ENCODE measurements at regions not wholly inside any gene's neighbourhood (a gene's known extent, or its start where the extent isn't known, plus 50 kb on each side); places are given as distances from the start of the nearest gene placed in this dataset.

DNA sequence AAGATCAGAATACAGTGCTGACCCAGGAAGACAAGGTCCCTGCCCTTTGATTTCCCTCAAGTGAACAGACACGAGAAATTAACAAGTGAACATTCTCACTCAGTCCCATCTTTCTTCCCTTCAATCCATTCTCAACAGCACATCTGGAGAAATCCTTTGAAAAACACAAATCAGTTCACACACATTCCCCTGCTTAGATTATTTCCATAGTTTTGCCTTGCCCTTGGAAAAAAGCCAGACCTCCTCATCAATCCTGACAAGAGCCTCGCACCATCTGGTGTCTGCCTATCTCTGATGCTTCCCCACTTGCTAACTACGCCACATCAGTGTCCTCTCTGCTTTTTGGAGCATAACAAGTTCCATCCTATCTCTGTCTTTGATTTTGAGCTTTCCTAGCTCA is 94.4 kb upstream of the KIAA1217 start:
- ChIA-PET CTCF (interaction anchor here (0.5 to 0.9 kb wide), 2 partner anchors 71 to 404 kb away, joined by 3 to 4 read pairs; no protein-coding TSS in a partner anchor), POLR2A (no interaction called here)
- H3K9me3 ChIP-seq (ENCODE audit: control insufficient read depth, insufficient read depth, low read depth, low read length), result no peaks in the 10 kb centered on the region

DNA sequence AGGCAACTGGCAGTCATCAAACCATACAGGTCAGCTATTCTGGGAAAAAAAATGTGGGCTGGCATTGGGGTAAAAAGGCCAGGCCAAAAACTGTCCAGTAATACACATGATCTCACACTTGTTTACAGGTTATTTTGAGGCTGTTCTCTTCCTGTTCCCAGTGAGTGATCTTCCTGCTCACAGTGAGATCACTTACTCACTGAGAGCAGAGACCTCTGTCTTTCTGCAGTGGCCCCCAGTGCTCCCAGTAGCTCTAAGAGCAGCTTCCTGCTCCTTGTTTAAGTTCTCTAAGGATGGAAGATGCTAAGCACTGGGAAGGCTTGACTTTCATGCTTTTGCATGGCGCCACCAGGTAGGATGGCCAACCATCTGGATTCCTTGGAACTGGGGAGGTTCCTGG is 93.5 kb upstream of the KIAA1217 start:
- ChIA-PET POLR2A (no interaction called here), CTCF (interaction anchor here (0.5 to 0.7 kb wide), 3 partner anchors 71 to 404 kb away, joined by 3 to 4 read pairs (median 4); no protein-coding TSS in a partner anchor)
- no peaks in the 10 kb centered on the region for H3K4me1 ChIP-seq (ENCODE audit: control insufficient read depth, insufficient read depth, low read length)
- no peak overlapping the region for H3K4me3 ChIP-seq (ENCODE audit: low read depth, low read length)
- H3K36me3 ChIP-seq (ENCODE audit: control insufficient read depth in 2 of 2, insufficient read depth in 1 of 2, low read length in 2 of 2), result no peaks in the 10 kb centered on the region
- no peaks in the 10 kb centered on the region for H3K9me3 ChIP-seq (ENCODE audit: control insufficient read depth, insufficient read depth, low read depth, low read length)
- no peak overlapping the region for H3K27ac ChIP-seq (ENCODE audit: extremely low read depth, low read depth, low read length)
- no peak for TF ChIP-seq SCRT1 (tag by site-specific recombination; IDR thresholded peaks at IDR 0.05; ENCODE audit: borderline replicate concordance)
- TF ChIP-seq ZFP69B (tag by site-specific recombination; IDR thresholded peaks at IDR 0.05), result no peak
- no peak for TF ChIP-seq ZNF26 (tag by site-specific recombination; IDR thresholded peaks at IDR 0.05)
- TF ChIP-seq ZNF548 (tag by site-specific recombination; IDR thresholded peaks at IDR 0.05), result no peak
- no peak for TF ChIP-seq PRDM10 (tag by site-specific recombination; IDR thresholded peaks at IDR 0.05)
- TF ChIP-seq ZSCAN4 (tag by site-specific recombination; IDR thresholded peaks at IDR 0.05), result no peak
- no peak for TF ChIP-seq ZSCAN16 (tag by site-specific recombination; IDR thresholded peaks at IDR 0.05)
- TF ChIP-seq ZNF747 (tag by site-specific recombination; IDR thresholded peaks at IDR 0.05), result no peak
- TF ChIP-seq, protein P1, sequence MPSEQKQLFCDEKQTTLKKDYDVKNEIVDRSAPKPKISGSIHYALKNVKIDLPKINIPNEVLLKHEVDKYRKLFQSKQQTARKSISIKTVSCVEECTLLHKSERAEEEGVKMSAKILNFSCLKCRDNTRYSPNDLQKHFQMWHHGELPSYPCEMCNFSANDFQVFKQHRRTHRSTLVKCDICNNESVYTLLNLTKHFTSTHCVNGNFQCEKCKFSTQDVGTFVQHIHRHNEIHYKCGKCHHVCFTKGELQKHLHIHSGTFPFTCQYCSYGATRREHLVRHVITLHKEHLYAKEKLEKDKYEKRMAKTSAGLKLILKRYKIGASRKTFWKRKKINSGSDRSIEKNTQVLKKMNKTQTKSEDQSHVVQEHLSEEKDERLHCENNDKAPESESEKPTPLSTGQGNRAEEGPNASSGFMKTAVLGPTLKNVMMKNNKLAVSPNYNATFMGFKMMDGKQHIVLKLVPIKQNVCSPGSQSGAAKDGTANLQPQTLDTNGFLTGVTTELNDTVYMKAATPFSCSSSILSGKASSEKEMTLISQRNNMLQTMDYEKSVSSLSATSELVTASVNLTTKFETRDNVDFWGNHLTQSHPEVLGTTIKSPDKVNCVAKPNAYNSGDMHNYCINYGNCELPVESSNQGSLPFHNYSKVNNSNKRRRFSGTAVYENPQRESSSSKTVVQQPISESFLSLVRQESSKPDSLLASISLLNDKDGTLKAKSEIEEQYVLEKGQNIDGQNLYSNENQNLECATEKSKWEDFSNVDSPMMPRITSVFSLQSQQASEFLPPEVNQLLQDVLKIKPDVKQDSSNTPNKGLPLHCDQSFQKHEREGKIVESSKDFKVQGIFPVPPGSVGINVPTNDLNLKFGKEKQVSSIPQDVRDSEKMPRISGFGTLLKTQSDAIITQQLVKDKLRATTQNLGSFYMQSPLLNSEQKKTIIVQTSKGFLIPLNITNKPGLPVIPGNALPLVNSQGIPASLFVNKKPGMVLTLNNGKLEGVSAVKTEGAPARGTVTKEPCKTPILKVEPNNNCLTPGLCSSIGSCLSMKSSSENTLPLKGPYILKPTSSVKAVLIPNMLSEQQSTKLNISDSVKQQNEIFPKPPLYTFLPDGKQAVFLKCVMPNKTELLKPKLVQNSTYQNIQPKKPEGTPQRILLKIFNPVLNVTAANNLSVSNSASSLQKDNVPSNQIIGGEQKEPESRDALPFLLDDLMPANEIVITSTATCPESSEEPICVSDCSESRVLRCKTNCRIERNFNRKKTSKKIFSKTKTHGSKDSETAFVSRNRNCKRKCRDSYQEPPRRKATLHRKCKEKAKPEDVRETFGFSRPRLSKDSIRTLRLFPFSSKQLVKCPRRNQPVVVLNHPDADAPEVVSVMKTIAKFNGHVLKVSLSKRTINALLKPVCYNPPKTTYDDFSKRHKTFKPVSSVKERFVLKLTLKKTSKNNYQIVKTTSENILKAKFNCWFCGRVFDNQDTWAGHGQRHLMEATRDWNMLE (tag by site-specific recombination; conservative IDR thresholded peaks at IDR 0.05; ENCODE audit: low read depth), result no peak
- no peak for TF ChIP-seq ZFP37 (tag by site-specific recombination; IDR thresholded peaks at IDR 0.05)
- no peak for TF ChIP-seq ZNF549 (tag by site-specific recombination; IDR thresholded peaks at IDR 0.05)
- TF ChIP-seq ZBTB7A (tag by site-specific recombination; IDR thresholded peaks at IDR 0.05; ENCODE audit: low read depth), result no peak
- no peak for TF ChIP-seq ZNF391 (tag by site-specific recombination; IDR thresholded peaks at IDR 0.05; ENCODE audit: borderline replicate concordance, low read depth)

More for the DNA sequence above, 94.4 kb upstream of the KIAA1217 start:
- TF ChIP-seq ZBTB17 (tag by site-specific recombination; IDR thresholded peaks at IDR 0.05), result no peak
- TF ChIP-seq TSHZ1 (tag by site-specific recombination; IDR thresholded peaks at IDR 0.05; ENCODE audit: borderline replicate concordance), result no peak
- no peaks in the 10 kb centered on the region for H3K36me3 ChIP-seq (ENCODE audit: control insufficient read depth in 2 of 2, insufficient read depth in 1 of 2, low read length in 2 of 2)
- no peak overlapping the region for H3K4me3 ChIP-seq (ENCODE audit: low read depth, low read length)
- H3K27ac ChIP-seq (ENCODE audit: extremely low read depth, low read depth, low read length), result no peak overlapping the region
- no peaks in the 10 kb centered on the region for H3K4me1 ChIP-seq (ENCODE audit: control insufficient read depth, insufficient read depth, low read length)

All from HEK293 (cell line).